ENCODE measurements at regions not wholly inside any gene's neighbourhood (a gene's known extent, or its start where the extent isn't known, plus 50 kb on each side); places are given as distances from the start of the nearest gene placed in this dataset.
"Not testable (repeated sequence)": the region's sequence is repeated elsewhere in the genome, so short reads cannot be mapped to it uniquely, and the experiment has no call there.

- no peak for DNase-seq
Observed at GRCh38 chr3:5888851-5889250, 701.3 kb downstream of the EDEM1 start.

- no peak for DNase-seq
Observed at GRCh38 chr3:5889374-5889773, 701.9 kb downstream of the EDEM1 start.

GRCh38 chr3:5891711-5892110 is 704.2 kb downstream of the EDEM1 start:
- no peak for DNase-seq

- DNase-seq = no peak
Observed at GRCh38 chr3:5898106-5898505, 710.6 kb downstream of the EDEM1 start.

- no peak for DNase-seq
Observed at GRCh38 chr3:5899014-5899761, 711.7 kb downstream of the EDEM1 start.

GRCh38 chr3:5917932-5918331 is 730.4 kb downstream of the EDEM1 start:
- no peak for DNase-seq

GRCh38 chr3:5918626-5919025 is 731.1 kb downstream of the EDEM1 start:
- DNase-seq = no peak

GRCh38 chr3:5929027-5929426 is 741.5 kb downstream of the EDEM1 start:
- DNase-seq = no peak

- DNase-seq = not testable (repeated sequence)
Observed at GRCh38 chr3:5944061-5944460, 756.6 kb downstream of the EDEM1 start.

GRCh38 chr3:5948084-5948483 is 760.6 kb downstream of the EDEM1 start:
- DNase-seq = no peak

GRCh38 chr3:5951026-5951425 is 763.5 kb downstream of the EDEM1 start:
- DNase-seq = no peak

- DNase-seq = no peak
Observed at GRCh38 chr3:5972586-5972985, 785.1 kb downstream of the EDEM1 start.

GRCh38 chr3:5974630-5975322 is 787.3 kb downstream of the EDEM1 start:
- DNase-seq = no peak

GRCh38 chr3:5977331-5977730 is 789.8 kb downstream of the EDEM1 start:
- no peak for DNase-seq

- DNase-seq = no peak
Observed at GRCh38 chr3:5980475-5980874, 793.0 kb downstream of the EDEM1 start.

GRCh38 chr3:5994651-5995050 is 807.1 kb downstream of the EDEM1 start:
- no peak for DNase-seq

- no peak for DNase-seq
Observed at GRCh38 chr3:6018456-6018855, 830.9 kb downstream of the EDEM1 start.

GRCh38 chr3:6022621-6023020 is 835.1 kb downstream of the EDEM1 start:
- DNase-seq = no peak

GRCh38 chr3:6025032-6025431 is 835.9 kb upstream of the GRM7 start:
- DNase-seq = no peak

GRCh38 chr3:6030648-6031047 is 830.3 kb upstream of the GRM7 start:
- not testable (repeated sequence) for DNase-seq

- no peak for DNase-seq
Observed at GRCh38 chr3:6035626-6036025, 825.3 kb upstream of the GRM7 start.

GRCh38 chr3:6039971-6040370 is 820.9 kb upstream of the GRM7 start:
- DNase-seq = no peak

- no peak for DNase-seq
Observed at GRCh38 chr3:6041894-6042293, 819.0 kb upstream of the GRM7 start.

GRCh38 chr3:6047016-6047415 is 813.9 kb upstream of the GRM7 start:
- no peak for DNase-seq

- DNase-seq = no peak
Observed at GRCh38 chr3:6060251-6060650, 800.7 kb upstream of the GRM7 start.

Data from activated CD4-positive, alpha-beta T cell treated with anti-CD3 and anti-CD28 coated beads, Interleukin-2, amount 50 U/mL, for 1 hour (primary cell).